GM21390 (cell line): ENCODE measurements at regions not wholly inside any gene's neighbourhood (a gene's known extent, or its start where the extent isn't known, plus 50 kb on each side); places are given as distances from the start of the nearest gene placed in this dataset.

Source experiments
- ATAC-seq: cut with Tn5 transposase; IDR thresholded peaks from one replicate; pipeline ENCODE4 v1.9.1; 2021; ENCODE audit not compliant: unreplicated experiment

GRCh38 chr18:54767098-54767497 is 61.2 kb upstream of the RAB27B start:
- no peak for ATAC-seq

GRCh38 chr18:54769526-54770464 is 58.5 kb upstream of the RAB27B start:
- ATAC-seq = no peak

GRCh38 chr18:54772056-54772455 is 56.2 kb upstream of the RAB27B start:
- no peak for ATAC-seq

- no peak for ATAC-seq
These were observed 53.9 kb upstream of the RAB27B start for GRCh38 chr18:54774423-54774822.

GRCh38 chr18:54774981-54775665 is 53.2 kb upstream of the RAB27B start:
- ATAC-seq = no peak

- no peak for ATAC-seq
These were observed 52.6 kb upstream of the RAB27B start for GRCh38 chr18:54775686-54776085.

- ATAC-seq = peak; percentile 67
These were observed 51.8 kb upstream of the RAB27B start for GRCh38 chr18:54776282-54776977.

- peak; percentile 42 for ATAC-seq
These were observed 51.0 kb upstream of the RAB27B start for GRCh38 chr18:54777118-54777791.

GRCh38 chr18:54777989-54778388 is 50.3 kb upstream of the RAB27B start:
- ATAC-seq = no peak
